GM12878 (cell line): ENCODE measurements at regions not wholly inside any gene's neighbourhood (a gene's known extent, or its start where the extent isn't known, plus 50 kb on each side); places are given as distances from the start of the nearest gene placed in this dataset.

ENCODE experiments used
- ATAC-seq: fragments of 200-7000 bp; cut with Tn5 transposase; 3 replicates; pipeline ENCODE4 v1.9.1; 2020; ENCODE audit warnings: mild to moderate bottlenecking, moderate library complexity
- BruUV-seq: library from RNA; stranded (reverse); fragments of 400-500 nt; replicated peaks from 2 replicates; lab custom pipeline; 2021; lab: Mats Ljungman, UMichigan
- CTCF ChIA-PET: fragments of 300-600 bp; sonication (Branson Sonifier 250); formaldehyde crosslinking; extraction: SDS; loops from one replicate; lab custom pipeline; 2021; ENCODE audit warnings: inconsistent platforms; lab: Yijun Ruan, JAX
- POLR2A ChIA-PET: fragments of 350-600 bp; formaldehyde crosslinking; extraction: SDS; loops from one replicate; lab custom pipeline; 2021; ENCODE audit warnings: inconsistent platforms; lab: Charles Lee
- RAD21 ChIA-PET: fragments of 300-600 bp; sonication (Branson Sonifier 250); formaldehyde crosslinking; loops from one replicate; lab custom pipeline; 2023; ENCODE audit warnings: antibody characterized with exemption; ENCODE audit not compliant: unreplicated experiment; lab: Charles Lee
- SMC1A ChIA-PET: fragments of 300-600 bp; sonication (Branson Sonifier 250); formaldehyde crosslinking; loops from one replicate; lab custom pipeline; 2023; ENCODE audit not compliant: unreplicated experiment, uncharacterized antibody; lab: Charles Lee
- DNase-seq: peaks from one replicate; pipeline ENCODE4 v3.0.0-alpha.2; 2011; ENCODE audit warnings: low read depth, low spot score
- FAIRE-seq: peaks from 3 replicates; lab custom pipeline; 2011; peaks lifted over from hg19 to GRCh38; lab: Jason Lieb, UNC
- H2AFZ ChIP-seq: 2 replicates; pipeline ENCODE4 v1.6.0; 2011; ENCODE audit warnings: low read depth, low read length, control low read depth; ENCODE audit not compliant: control insufficient read depth
- H3K27ac ChIP-seq: 2 replicates; pipeline ENCODE4 v1.5.1; 2011; ENCODE audit warnings: control low read depth; ENCODE audit not compliant: control insufficient read depth, insufficient read depth
- H3K27me3 ChIP-seq, 2 experiments: replicated peaks in 1 of 2; 2 replicates each; pipeline versions ENCODE4 v1.6.0 to v1.6.1; 2011; ENCODE audit warnings: low read length in 1 of 2; ENCODE audit not compliant: control insufficient read depth in 2 of 2, insufficient read depth in 2 of 2
- H3K36me3 ChIP-seq, 2 experiments: 2 replicates each; pipeline ENCODE4 v1.5.1; 2011; ENCODE audit warnings: low read length in 1 of 2; ENCODE audit not compliant: control insufficient read depth in 2 of 2, insufficient read depth in 2 of 2
- H3K4me1 ChIP-seq: 2 replicates; pipeline ENCODE4 v1.6.1; 2011; ENCODE audit warnings: mild to moderate bottlenecking, low read length, moderate library complexity, mixed read lengths; ENCODE audit not compliant: control insufficient read depth, insufficient read depth
- H3K4me2 ChIP-seq: 2 replicates; pipeline ENCODE4 v1.6.0; 2011; ENCODE audit warnings: control low read depth; ENCODE audit not compliant: control insufficient read depth, insufficient read depth
- H3K4me3 ChIP-seq: fragments of 200-600 bp; sonication (generic); 2 replicates; pipeline ENCODE4 v1.5.1; 2016
- H3K79me2 ChIP-seq: 2 replicates; pipeline ENCODE4 v1.6.0; 2011; ENCODE audit warnings: low read length; ENCODE audit not compliant: control insufficient read depth, insufficient read depth
- H3K9ac ChIP-seq: 2 replicates; pipeline ENCODE4 v1.8.0; 2011; ENCODE audit warnings: low read length, control low read depth, mixed read lengths; ENCODE audit not compliant: control insufficient read depth, insufficient read depth
- H3K9me3 ChIP-seq: replicated peaks from 3 replicates; pipeline ENCODE4 v1.5.1; 2011; ENCODE audit warnings: mild to moderate bottlenecking, low read length; ENCODE audit not compliant: control insufficient read depth, insufficient read depth
- H4K20me1 ChIP-seq: 2 replicates; pipeline ENCODE4 v1.6.0; 2011; ENCODE audit not compliant: control insufficient read depth, insufficient read depth
- ASH2L ChIP-seq: fragments of 300-600, 200-600 bp; sonication (generic); IDR thresholded peaks from 2 replicates; pipeline ENCODE4 v1.6.1; 2017; ENCODE audit warnings: low read depth, mild to moderate bottlenecking, borderline replicate concordance
- CBFB ChIP-seq: IDR thresholded peaks from 2 replicates; pipeline ENCODE4 v1.6.1; 2016; ENCODE audit warnings: antibody characterized with exemption, low read depth
- CHD1 ChIP-seq: IDR thresholded peaks from 2 replicates; pipeline ENCODE4 v1.6.1; 2012; ENCODE audit warnings: low read depth, low read length, improper control_type of control experiment
- CREM ChIP-seq: IDR thresholded peaks from 2 replicates; pipeline ENCODE4 v1.6.1; 2014; ENCODE audit warnings: antibody characterized with exemption, low read depth
- EED ChIP-seq: sonication (generic); IDR thresholded peaks from 2 replicates; pipeline ENCODE4 v1.6.1; 2016; ENCODE audit warnings: antibody characterized with exemption, low read depth
- FOXM1 ChIP-seq: IDR thresholded peaks from 2 replicates; pipeline ENCODE4 v1.6.1; 2012; ENCODE audit warnings: low read depth, mild to moderate bottlenecking, inconsistent platforms, low read length, moderate library complexity
- HDAC6 ChIP-seq: fragments of 200-600 bp; sonication (generic); IDR thresholded peaks from one replicate; pipeline ENCODE4 v1.8.0; 2017; ENCODE audit warnings: antibody characterized with exemption; ENCODE audit not compliant: unreplicated experiment
- IKZF2 ChIP-seq, 2 experiments: fragments of 450-650 bp; IDR thresholded peaks; 2 replicates each; pipeline ENCODE4 v1.6.1; 2017; ENCODE audit warnings: mild to moderate bottlenecking in 2 of 2, moderate library complexity in 2 of 2
- MYC ChIP-seq: IDR thresholded peaks from 2 replicates; pipeline ENCODE4 v1.6.1; 2011; ENCODE audit warnings: mild to moderate bottlenecking, low read length, moderate library complexity, inconsistent platforms; ENCODE audit not compliant: insufficient read depth, insufficient replicate concordance, insufficient read length, severe bottlenecking
- NR2C2 ChIP-seq: IDR thresholded peaks from 2 replicates; pipeline ENCODE4 v1.6.1; 2011; ENCODE audit warnings: borderline replicate concordance, low read depth; ENCODE audit not compliant: control insufficient read depth, insufficient read length
- PBX3 ChIP-seq: IDR thresholded peaks from 2 replicates; pipeline ENCODE4 v1.6.1; 2011; ENCODE audit warnings: mild to moderate bottlenecking, low read depth, low read length, moderate library complexity; ENCODE audit not compliant: insufficient replicate concordance
- POLR2AphosphoS5 ChIP-seq: IDR thresholded peaks from 2 replicates; pipeline ENCODE4 v1.6.1; 2011; ENCODE audit warnings: mild to moderate bottlenecking, low read length, inconsistent platforms
- SP1 ChIP-seq: IDR thresholded peaks from one replicate; pipeline ENCODE4 v1.6.1; 2011; ENCODE audit warnings: low read depth, low read length
- TBL1XR1 ChIP-seq: IDR thresholded peaks from 2 replicates; pipeline ENCODE4 v1.6.1; 2012; ENCODE audit warnings: low read depth, low read length, improper control_type of control experiment
- ZNF274 ChIP-seq: IDR thresholded peaks from one replicate; pipeline ENCODE4 v1.8.0; 2011; ENCODE audit not compliant: insufficient read length, insufficient read depth
- ZZZ3 ChIP-seq: IDR thresholded peaks from 2 replicates; pipeline ENCODE4 v1.6.1; 2011; ENCODE audit warnings: low read depth; ENCODE audit not compliant: control insufficient read depth, insufficient read length
- WGBS: methylation state at CpG from one replicate; pipeline ENCODE4 v1.1.6; 2016; ENCODE audit warnings: low lambda C conversion rate; ENCODE audit not compliant: insufficient replicate concordance, insufficient coverage; ENCODE audit errors: missing lambda C conversion rate; 5-methylcytosine and 5-hydroxymethylcytosine counted together
- in situ Hi-C: fragments of 300-500 bp; cut with MboI; formaldehyde crosslinking; loops from 9 replicates; pipeline ENCODE4 v1.14.3; 2018; ENCODE audit warnings: mixed read lengths
- intact Hi-C: fragments of 100-400 bp; cut with micrococcal nuclease; formaldehyde crosslinking; loops from one replicate; pipeline ENCODE4 v1.14.2; 2022; ENCODE audit not compliant: unreplicated experiment
- TF ChIP-seq, protein P1 (sequence below): fragments of 450-650 bp; IDR thresholded peaks from 2 replicates; pipeline ENCODE4 v1.6.1; 2014; ENCODE audit warnings: mild to moderate bottlenecking
- TF ChIP-seq, protein P2 (sequence below): IDR thresholded peaks from 2 replicates; pipeline ENCODE4 v1.6.1; 2012; ENCODE audit warnings: low read depth, low read length, improper control_type of control experiment
- TF ChIP-seq, protein P3 (sequence below): IDR thresholded peaks from 2 replicates; pipeline ENCODE4 v1.6.1; 2011; ENCODE audit warnings: low read depth, mild to moderate bottlenecking, low read length, moderate library complexity, borderline replicate concordance; ENCODE audit errors: extremely low read depth

DNA sequence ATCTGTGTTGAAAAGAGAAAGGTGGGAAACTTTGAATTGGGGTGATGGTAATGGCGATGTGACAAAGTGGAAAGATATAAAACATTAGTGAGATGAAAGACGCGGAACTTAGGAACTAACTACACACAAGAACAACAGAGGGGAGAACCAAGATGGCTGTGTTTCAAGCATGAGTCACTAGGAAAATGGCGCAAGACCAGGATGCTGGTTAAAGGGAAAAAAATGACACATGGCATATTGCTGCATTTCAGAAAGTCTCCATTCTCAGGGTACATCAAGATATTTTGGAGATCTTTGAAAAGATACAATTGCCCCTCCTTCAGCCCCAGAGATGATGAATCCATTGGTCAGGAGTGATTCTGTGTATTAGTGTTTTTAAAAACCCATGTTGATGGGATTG is 164.4 kb downstream of the FBXO8 start (continued):
- TF ChIP-seq MYC, result no peak
- TF ChIP-seq CBFB, result no peak
- TF ChIP-seq IKZF2 (IDR thresholded peaks at IDR 0.05), result no peak
- no peak for TF ChIP-seq ASH2L
- no peak for TF ChIP-seq TBL1XR1
- TF ChIP-seq, protein P1, sequence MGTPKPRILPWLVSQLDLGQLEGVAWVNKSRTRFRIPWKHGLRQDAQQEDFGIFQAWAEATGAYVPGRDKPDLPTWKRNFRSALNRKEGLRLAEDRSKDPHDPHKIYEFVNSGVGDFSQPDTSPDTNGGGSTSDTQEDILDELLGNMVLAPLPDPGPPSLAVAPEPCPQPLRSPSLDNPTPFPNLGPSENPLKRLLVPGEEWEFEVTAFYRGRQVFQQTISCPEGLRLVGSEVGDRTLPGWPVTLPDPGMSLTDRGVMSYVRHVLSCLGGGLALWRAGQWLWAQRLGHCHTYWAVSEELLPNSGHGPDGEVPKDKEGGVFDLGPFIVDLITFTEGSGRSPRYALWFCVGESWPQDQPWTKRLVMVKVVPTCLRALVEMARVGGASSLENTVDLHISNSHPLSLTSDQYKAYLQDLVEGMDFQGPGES, result no peak
- no peak for TF ChIP-seq FOXM1
- no peak for TF ChIP-seq ZNF274
- TF ChIP-seq PBX3, result no peak

- H3K27me3 ChIP-seq, result no peaks in the 10 kb centered on the region; a peak in 1 of 4 replicates
- H4K20me1 ChIP-seq, result no peaks in the 10 kb centered on the region
- ATAC-seq (no peak), DNase-seq (no peak), FAIRE-seq (no peak)
- no TSS peak for BruUV-seq
- ChIA-PET SMC1A (interaction anchor here (0.6 to 1.2 kb wide), 3 partner anchors 9 to 110 kb away, joined by 3 to 5 read pairs (median 4); no protein-coding TSS in a partner anchor), CTCF (interaction anchor here (0.6 to 2.0 kb wide), 7 partner anchors 9 to 1070 kb away, joined by 3 to 8 read pairs (median 3); no protein-coding TSS in a partner anchor), POLR2A (no interaction called here), RAD21 (interaction anchor here (1.3 kb wide), 1 partner anchor 698 kb away, joined by 3 read pairs; no protein-coding TSS in a partner anchor)
- WGBS, result 3% methylated on average over 4 of the region's 4 CpGs
- H3K79me2 ChIP-seq, result no peaks in the 10 kb centered on the region
- intact Hi-C loops (no loop called here), in situ Hi-C loops (no loop called here)
- H3K36me3 ChIP-seq, result no peaks in the 10 kb centered on the region
- no peaks in the 10 kb centered on the region for H3K4me1 ChIP-seq
- H2AFZ ChIP-seq, result no peak overlapping the region
- no peak overlapping the region for H3K4me2 ChIP-seq
- H3K27ac ChIP-seq, result no peak overlapping the region
- H3K9me3 ChIP-seq, result no peaks in the 10 kb centered on the region
- H3K9ac ChIP-seq, result no peak overlapping the region
- H3K4me3 ChIP-seq, result no peak overlapping the region
- TF ChIP-seq, protein P2, sequence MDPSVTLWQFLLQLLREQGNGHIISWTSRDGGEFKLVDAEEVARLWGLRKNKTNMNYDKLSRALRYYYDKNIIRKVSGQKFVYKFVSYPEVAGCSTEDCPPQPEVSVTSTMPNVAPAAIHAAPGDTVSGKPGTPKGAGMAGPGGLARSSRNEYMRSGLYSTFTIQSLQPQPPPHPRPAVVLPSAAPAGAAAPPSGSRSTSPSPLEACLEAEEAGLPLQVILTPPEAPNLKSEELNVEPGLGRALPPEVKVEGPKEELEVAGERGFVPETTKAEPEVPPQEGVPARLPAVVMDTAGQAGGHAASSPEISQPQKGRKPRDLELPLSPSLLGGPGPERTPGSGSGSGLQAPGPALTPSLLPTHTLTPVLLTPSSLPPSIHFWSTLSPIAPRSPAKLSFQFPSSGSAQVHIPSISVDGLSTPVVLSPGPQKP, result no peak
- TF ChIP-seq SP1, result no peak
- TF ChIP-seq POLR2AphosphoS5, result no peak
- TF ChIP-seq CHD1, result no peak
- TF ChIP-seq, protein P3, sequence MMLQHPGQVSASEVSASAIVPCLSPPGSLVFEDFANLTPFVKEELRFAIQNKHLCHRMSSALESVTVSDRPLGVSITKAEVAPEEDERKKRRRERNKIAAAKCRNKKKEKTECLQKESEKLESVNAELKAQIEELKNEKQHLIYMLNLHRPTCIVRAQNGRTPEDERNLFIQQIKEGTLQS, result no peak
- TF ChIP-seq CREM, result no peak
- TF ChIP-seq HDAC6, result no peak
- no peak for TF ChIP-seq EED
- no peak for TF ChIP-seq ZZZ3
- no peak for TF ChIP-seq NR2C2
These were observed 165.3 kb downstream of the FBXO8 start for GRCh38 chr4:174118171-174118570.
